MM.1S (cell line): ENCODE measurements at regions not wholly inside any gene's neighbourhood (a gene's known extent, or its start where the extent isn't known, plus 50 kb on each side); places are given as distances from the start of the nearest gene placed in this dataset.

Experiments used
- DNase-seq: peaks from one replicate; pipeline ENCODE4 v3.0.0-alpha.2; 2015
- H2AFZ ChIP-seq: fragments of 300-600 bp; sonication (generic); 2 replicates; pipeline ENCODE4 v1.6.0; 2016; ENCODE audit warnings: antibody characterized with exemption, low read length
- H3F3A ChIP-seq: fragments of 300-600 bp; sonication (generic); 2 replicates; pipeline ENCODE4 v1.6.1; 2016; ENCODE audit warnings: mild to moderate bottlenecking, antibody characterized with exemption, low read length, moderate library complexity, mixed read lengths; ENCODE audit not compliant: insufficient read depth
- H3K27ac ChIP-seq: fragments of 300-600 bp; sonication (generic); 2 replicates; pipeline ENCODE4 v1.5.1; 2016; ENCODE audit warnings: mild to moderate bottlenecking, low read length
- H3K27me3 ChIP-seq: fragments of 300-600 bp; sonication (generic); replicated peaks from 2 replicates; pipeline ENCODE4 v1.6.0; 2016; ENCODE audit warnings: low read length; ENCODE audit not compliant: insufficient read depth
- H3K36me3 ChIP-seq: fragments of 300-600 bp; sonication (generic); replicated peaks from 2 replicates; pipeline ENCODE4 v1.6.1; 2016; ENCODE audit warnings: mild to moderate bottlenecking, low read length, mixed read lengths; ENCODE audit not compliant: insufficient read depth
- H3K4me1 ChIP-seq: fragments of 300-600 bp; sonication (generic); 2 replicates; pipeline ENCODE4 v1.6.1; 2016; ENCODE audit warnings: low read length, mixed read lengths
- H3K4me2 ChIP-seq: fragments of 300-600 bp; sonication (generic); 2 replicates; pipeline ENCODE4 v1.6.0; 2016; ENCODE audit warnings: low read depth, low read length
- H3K4me3 ChIP-seq: fragments of 300-600 bp; sonication (generic); 2 replicates; pipeline ENCODE4 v1.5.1; 2016; ENCODE audit warnings: low read length, mixed read lengths
- H3K79me2 ChIP-seq: fragments of 300-600 bp; sonication (generic); 2 replicates; pipeline ENCODE4 v1.6.1; 2016; ENCODE audit warnings: mixed run types, low read length, mixed read lengths
- H3K9ac ChIP-seq: fragments of 300-600 bp; sonication (generic); 2 replicates; pipeline ENCODE4 v1.6.1; 2016; ENCODE audit warnings: low read length, mixed read lengths
- H3K9me2 ChIP-seq: fragments of 300-600 bp; sonication (generic); replicated peaks from 2 replicates; pipeline ENCODE4 v1.6.1; 2016; ENCODE audit warnings: mild to moderate bottlenecking, low read length, mixed read lengths; ENCODE audit not compliant: insufficient read depth
- H3K9me3 ChIP-seq: fragments of 300-600 bp; sonication (generic); replicated peaks from 2 replicates; pipeline ENCODE4 v1.6.1; 2016; ENCODE audit warnings: mild to moderate bottlenecking, low read length, mixed read lengths; ENCODE audit not compliant: insufficient read depth
- H4K20me1 ChIP-seq: fragments of 300-600 bp; sonication (generic); 2 replicates; pipeline ENCODE4 v1.6.1; 2016; ENCODE audit warnings: mild to moderate bottlenecking, low read length, moderate library complexity, mixed read lengths; ENCODE audit not compliant: insufficient read depth
- CTCF ChIP-seq: fragments of 300-600 bp; sonication (generic); IDR thresholded peaks from 2 replicates; pipeline ENCODE4 v1.5.1; 2016; ENCODE audit warnings: antibody characterized with exemption, low read length, mixed read lengths
- EZH2 ChIP-seq: fragments of 300-600 bp; sonication (generic); optimal IDR thresholded peaks from 2 replicates; pipeline ENCODE3; 2017; ENCODE audit warnings: low read depth, mild to moderate bottlenecking, antibody characterized with exemption, low read length, mixed read lengths
- EZH2phosphoT487 ChIP-seq: fragments of 300-600 bp; sonication (generic); IDR thresholded peaks from 2 replicates; pipeline ENCODE4 v1.6.1; 2018; ENCODE audit warnings: antibody characterized with exemption, low read length

DNA sequence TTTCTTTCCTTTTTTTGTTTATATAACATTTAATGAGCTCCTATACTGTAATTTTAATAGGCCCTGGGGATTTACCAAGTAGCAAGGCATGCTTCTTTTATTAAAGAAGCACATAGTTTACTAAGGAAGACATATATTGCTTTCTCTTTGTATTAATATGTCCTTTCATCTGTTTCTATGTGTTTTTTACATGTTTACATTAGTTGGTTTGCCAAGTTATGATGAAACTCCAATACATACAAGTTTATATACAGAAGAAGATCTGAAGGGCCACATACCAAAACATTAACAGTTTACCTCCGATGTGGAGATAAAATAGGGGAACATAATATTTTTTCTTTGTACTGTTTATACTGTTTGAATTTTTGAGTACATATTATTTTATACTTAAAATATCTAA lies 100.9 kb downstream of the LACC1 start:
- H3F3A ChIP-seq = no peaks in the 10 kb centered on the region
- H3K9me2 ChIP-seq = no peaks in the 10 kb centered on the region
- no peaks in the 10 kb centered on the region for H3K36me3 ChIP-seq
- no peak for DNase-seq
- TF ChIP-seq EZH2 (no peak), CTCF (no peak), EZH2phosphoT487 (no peak)
- H3K4me2 ChIP-seq = no peak overlapping the region
- no peak overlapping the region for H3K9ac ChIP-seq
- H3K4me1 ChIP-seq = no peaks in the 10 kb centered on the region
- no peak overlapping the region for H3K27ac ChIP-seq
- no peaks in the 10 kb centered on the region for H3K27me3 ChIP-seq
- H2AFZ ChIP-seq = no peak overlapping the region
- H3K79me2 ChIP-seq = no peaks in the 10 kb centered on the region
- H4K20me1 ChIP-seq = no peaks in the 10 kb centered on the region
- H3K9me3 ChIP-seq = no peaks in the 10 kb centered on the region
- H3K4me3 ChIP-seq = no peak overlapping the region

- no peaks in the 10 kb centered on the region for H3K9me3 ChIP-seq
- H3F3A ChIP-seq = no peaks in the 10 kb centered on the region
- no peak overlapping the region for H3K9ac ChIP-seq
- TF ChIP-seq CTCF (no peak), EZH2 (no peak), EZH2phosphoT487 (no peak)
- H3K4me3 ChIP-seq = no peak overlapping the region
- no peaks in the 10 kb centered on the region for H3K27me3 ChIP-seq
- H3K9me2 ChIP-seq = no peaks in the 10 kb centered on the region
- no peaks in the 10 kb centered on the region for H4K20me1 ChIP-seq
- no peak overlapping the region for H3K4me2 ChIP-seq
- H2AFZ ChIP-seq = no peak overlapping the region
- no peak for DNase-seq
- no peaks in the 10 kb centered on the region for H3K36me3 ChIP-seq
- no peaks in the 10 kb centered on the region for H3K79me2 ChIP-seq
- H3K4me1 ChIP-seq = no peaks in the 10 kb centered on the region
- H3K27ac ChIP-seq = no peak overlapping the region
Measured at GRCh38 chr13:43981091-43981490, 101.4 kb downstream of the LACC1 start.

GRCh38 chr13:43981512-43982301 lies 102.0 kb downstream of the LACC1 start:
- no peaks in the 10 kb centered on the region for H3K9me3 ChIP-seq
- H3K9ac ChIP-seq = no peak overlapping the region
- no peaks in the 10 kb centered on the region for H3K36me3 ChIP-seq
- no peak overlapping the region for H2AFZ ChIP-seq
- no peak for TF ChIP-seq CTCF
- no peak for TF ChIP-seq EZH2
- TF ChIP-seq EZH2phosphoT487 = no peak
- no peaks in the 10 kb centered on the region for H3K4me1 ChIP-seq
- no peaks in the 10 kb centered on the region for H3K79me2 ChIP-seq
- no peak for DNase-seq
- no peak overlapping the region for H3K4me2 ChIP-seq
- H3K27ac ChIP-seq = no peak overlapping the region
- H4K20me1 ChIP-seq = no peaks in the 10 kb centered on the region
- H3F3A ChIP-seq = no peaks in the 10 kb centered on the region
- no peaks in the 10 kb centered on the region for H3K27me3 ChIP-seq
- H3K4me3 ChIP-seq = no peak overlapping the region
- H3K9me2 ChIP-seq = no peaks in the 10 kb centered on the region
